ENCODE measurements at regions not wholly inside any gene's neighbourhood (a gene's known extent, or its start where the extent isn't known, plus 50 kb on each side); places are given as distances from the start of the nearest gene placed in this dataset.

DNA sequence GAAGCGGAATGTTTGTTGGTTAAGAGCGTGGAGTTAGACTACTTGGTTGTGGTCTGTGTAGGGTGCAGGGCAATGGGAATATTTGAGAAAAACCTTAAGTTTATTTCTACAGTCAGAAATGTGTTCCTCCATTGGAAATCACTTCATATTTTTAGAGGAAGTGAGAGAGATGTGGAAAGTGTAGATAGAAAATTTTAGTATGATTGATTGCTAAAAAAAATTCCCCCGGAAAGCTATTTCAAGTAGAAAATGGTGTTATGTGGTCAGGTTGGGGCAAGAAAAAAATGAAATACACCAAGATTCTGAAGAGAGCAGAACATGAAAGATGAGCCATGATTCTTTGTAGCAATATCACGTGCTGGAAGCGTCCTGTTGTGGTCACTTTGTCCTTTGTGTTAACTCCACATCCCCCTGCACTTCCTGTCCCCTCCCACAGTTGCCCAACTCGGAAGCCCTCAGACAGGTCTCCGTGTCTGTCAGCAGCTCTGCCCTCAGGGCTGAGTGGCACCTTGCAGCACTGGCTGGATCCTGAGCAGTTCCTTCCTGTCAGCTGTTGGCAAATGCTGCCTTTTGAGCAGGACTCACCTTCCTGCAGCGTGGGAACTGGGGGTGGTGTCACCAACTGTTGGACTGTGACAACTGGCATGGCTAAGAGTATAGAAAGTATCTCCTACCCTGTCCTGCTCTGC is 137.5 kb upstream of the SLC24A3 start:
- DNase-seq (ENCODE audit: insufficient read length, low spot score) (no peak), FAIRE-seq (no peak)
- no peak for TF ChIP-seq POLR2A (IDR thresholded peaks at IDR 0.05; ENCODE audit: low read depth, low read length)

DNA sequence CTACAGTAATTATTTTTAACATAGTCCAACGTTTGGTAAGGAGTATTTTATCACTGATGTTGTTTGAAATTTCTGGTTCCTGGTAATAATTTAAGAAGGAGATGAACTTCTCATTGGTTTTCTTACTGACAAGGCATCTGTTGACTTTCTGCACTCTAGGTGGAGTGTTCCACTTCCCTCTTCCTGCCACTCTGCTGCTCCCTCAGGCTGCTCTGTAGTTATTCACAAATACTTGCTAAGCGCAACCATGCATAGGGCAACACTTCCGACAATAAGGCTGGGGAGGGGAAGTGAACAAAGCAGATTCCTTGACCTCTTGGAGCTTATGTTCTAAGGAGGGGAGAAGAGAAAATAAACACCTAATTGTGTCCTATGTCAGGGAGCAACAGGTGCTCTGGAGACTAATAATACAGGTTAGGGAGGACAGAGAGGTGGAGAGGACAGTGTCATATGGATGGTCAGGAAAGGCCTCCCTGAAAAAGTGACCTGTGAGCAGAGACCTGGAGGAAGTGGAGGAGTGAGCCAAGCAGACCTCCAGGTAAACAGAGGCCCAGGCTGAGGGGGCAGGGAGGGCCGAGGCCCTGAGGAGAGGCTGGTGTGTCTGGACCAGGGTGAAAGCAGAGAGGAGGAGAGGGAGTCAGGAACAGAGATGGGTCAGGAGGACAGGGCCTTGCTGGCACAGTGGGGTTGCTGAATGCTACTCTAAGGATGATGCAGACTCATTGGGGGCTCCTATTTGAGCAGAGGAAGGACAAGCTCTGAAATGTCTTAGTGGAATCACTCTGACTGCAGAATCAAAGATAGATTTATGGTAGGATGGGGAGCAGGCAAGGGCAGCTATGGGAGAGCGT is 134.8 kb upstream of the SLC24A3 start:
- FAIRE-seq (no peak), DNase-seq (ENCODE audit: insufficient read length, low spot score) (no peak)
- TF ChIP-seq POLR2A (IDR thresholded peaks at IDR 0.05; ENCODE audit: low read depth, low read length): no peak

DNA sequence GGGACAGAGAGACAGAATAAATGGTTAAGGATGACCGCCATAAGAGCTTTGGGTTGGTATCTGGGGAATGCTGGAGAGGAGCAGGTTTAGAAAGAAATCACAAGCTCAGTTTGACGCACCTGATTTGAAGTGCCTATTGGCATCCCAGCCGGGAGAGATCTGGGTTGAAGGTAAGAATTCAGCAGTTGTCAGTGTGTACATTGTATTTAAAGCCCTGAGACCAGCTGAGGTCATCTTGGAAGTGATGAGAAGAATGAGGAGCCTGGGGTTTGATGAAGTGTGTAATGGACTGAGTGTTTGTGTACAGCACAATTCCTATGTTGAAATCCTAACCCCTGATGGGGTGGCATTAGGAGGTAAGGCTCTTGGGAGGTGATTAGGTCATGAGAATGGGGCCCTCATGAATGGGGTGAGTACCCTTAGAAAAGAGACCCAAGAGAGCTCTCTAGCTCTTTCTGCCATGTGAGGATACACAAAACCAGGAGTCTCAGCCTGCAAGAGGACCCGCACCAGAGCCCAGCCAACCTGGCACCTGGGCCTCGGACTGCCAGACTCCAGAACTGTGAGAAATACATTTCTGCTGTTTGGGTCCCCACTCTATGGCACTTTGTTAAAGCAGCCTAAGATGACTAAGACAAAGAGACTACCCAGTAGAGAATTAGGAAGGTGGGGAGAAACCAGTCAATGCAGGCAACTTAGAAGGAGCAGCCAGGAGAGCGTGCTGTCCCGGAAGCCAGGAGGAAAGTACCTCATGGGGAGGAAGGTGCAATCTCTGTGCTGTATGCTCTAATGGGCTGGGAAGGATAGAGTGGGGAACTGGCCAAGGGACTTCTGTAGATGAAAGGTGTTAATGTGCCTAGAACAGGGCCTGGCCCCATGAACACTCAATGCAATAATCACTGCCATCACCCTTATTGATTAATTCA is 133.7 kb upstream of the SLC24A3 start:
- TF ChIP-seq POLR2A (IDR thresholded peaks at IDR 0.05; ENCODE audit: low read depth, low read length): no peak
- no peak for FAIRE-seq
- DNase-seq (ENCODE audit: insufficient read length, low spot score): no peak

DNA sequence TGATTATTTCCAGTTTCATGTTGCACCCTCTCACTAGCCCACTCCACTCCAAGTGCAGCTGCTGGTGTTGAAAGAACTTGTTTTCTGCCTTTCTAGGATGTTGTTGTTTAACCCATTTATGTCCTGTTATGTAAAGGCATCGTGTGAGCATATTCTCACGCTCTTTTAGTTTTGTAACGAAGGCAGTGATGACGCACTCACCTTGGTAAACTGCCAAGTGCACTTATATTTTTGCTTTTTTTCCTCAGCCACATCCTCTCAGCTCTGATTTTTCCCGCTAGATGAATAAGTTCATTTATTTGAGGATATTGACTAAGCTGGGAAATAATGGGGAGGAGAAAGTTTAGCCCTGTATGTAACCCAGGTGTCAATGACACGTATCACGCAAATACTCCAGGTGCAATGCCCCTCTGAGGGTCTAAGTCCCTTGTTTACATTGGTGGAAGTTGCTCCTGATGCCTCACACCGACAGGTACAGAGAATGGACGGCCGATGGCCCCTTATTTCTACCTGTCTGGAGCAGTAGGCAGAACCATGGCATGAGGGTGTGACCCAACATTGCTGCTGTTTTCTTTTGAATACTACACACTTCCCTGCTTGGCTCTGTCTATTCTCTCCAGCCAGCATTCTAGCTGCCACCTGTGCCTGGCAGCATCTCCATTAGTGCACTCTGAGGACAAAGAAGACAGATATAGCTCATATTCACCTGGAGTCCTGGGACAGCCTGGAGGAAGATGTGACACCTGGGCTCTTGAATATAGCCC is 132.7 kb upstream of the SLC24A3 start:
- TF ChIP-seq POLR2A (IDR thresholded peaks at IDR 0.05; ENCODE audit: low read depth, low read length): no peak
- no peak for FAIRE-seq
- DNase-seq (ENCODE audit: insufficient read length, low spot score): no peak

DNA sequence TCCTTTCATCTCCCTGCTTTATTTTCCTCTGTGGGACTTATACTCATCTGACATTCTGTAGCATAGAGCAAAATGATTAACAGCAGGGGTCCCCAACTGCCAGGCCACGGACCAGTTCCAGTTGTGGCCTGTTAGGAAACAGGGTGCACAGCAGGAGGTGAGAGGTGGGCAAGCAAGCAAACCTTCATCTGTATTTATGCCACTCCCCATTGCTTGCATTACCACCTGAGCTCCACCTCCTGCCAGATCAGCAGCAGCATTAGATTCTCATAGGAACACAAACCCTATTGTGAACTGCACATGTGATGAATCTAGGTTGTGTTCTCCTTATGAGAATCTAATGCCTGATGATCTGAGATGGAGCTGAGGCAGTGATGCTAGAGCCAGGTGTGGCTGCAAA is 130.5 kb upstream of the SLC24A3 start:
- FAIRE-seq: no peak
- DNase-seq (ENCODE audit: insufficient read length, low spot score): no peak
- no peak for TF ChIP-seq POLR2A (IDR thresholded peaks at IDR 0.05; ENCODE audit: low read depth, low read length)

DNA sequence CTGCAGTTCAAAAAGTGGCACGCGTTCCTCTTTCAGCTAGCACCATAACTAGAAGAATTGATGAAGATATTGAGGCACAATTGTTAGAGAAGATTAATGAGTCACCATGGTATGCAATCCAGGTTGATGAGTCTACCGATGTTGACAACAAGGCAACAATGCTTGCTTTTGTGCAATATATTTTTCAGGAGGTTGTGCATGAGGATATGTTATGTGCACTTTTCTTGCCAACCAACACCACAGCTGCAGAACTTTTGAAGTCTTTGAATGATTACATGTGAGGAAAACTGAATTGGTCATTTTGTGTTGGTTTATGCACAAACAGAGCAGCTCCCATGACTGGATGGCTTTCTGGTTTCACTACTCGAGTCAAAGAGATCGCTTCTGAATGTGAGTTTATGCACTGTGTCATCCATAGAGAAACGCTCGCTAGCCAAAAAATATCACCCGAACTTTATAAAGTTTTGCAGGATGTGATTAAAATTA is 129.3 kb upstream of the SLC24A3 start:
- DNase-seq (ENCODE audit: insufficient read length, low spot score): no peak
- FAIRE-seq: no peak
- TF ChIP-seq POLR2A (IDR thresholded peaks at IDR 0.05; ENCODE audit: low read depth, low read length): no peak

DNA sequence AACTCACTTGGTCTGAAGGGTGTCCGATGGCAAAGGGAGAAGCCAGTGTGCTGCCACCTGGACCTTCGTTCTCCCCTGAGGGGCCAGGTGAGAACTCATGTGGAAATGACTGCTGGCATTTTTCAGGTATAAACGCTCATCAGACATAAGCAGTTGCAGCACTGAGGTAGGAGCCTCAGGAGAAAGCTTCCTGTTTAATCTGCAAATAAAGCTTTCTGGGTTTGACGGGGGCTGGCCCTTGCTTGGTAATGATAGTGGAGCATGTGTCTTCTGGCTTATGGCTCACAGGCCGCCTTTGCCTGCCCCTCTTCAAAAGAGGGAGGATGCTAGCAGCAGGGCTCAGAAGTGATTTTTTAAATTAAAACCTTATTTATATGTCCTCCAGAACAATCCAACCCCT is 122.1 kb upstream of the SLC24A3 start:
- DNase-seq (ENCODE audit: insufficient read length, low spot score) (no peak), FAIRE-seq (no peak)
- no peak for TF ChIP-seq POLR2A (IDR thresholded peaks at IDR 0.05; ENCODE audit: low read depth, low read length)

DNA sequence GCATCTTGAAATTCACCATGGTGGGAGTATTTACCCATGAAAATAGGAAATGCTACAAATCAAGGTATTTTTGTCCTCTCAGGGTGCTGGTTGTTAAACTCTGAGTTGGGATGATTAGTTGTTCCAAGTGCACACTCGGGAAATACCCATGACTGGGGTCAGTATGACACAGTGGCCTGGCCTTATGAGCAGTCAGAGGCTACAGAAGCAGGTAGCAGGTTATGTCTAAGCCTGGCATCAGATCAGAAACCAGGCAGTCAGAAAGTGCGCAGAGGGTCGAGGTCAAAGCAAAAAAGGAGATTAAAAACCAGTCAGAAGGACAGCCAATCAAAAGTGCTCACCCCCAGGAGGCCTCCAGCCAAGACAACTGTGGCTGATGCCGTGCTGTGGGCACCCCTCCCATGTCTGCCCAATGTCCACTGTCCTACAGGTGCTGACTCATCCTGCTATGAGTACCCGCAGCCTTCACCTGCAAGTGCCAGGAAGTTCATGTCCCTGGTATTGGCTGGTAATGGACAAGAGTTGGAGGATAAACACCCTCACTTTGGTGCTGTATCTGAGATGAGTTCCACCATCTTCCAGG is 117.4 kb upstream of the SLC24A3 start:
- DNase-seq (ENCODE audit: insufficient read length, low spot score) (no peak), FAIRE-seq (no peak)
- no peak for TF ChIP-seq POLR2A (IDR thresholded peaks at IDR 0.05; ENCODE audit: low read depth, low read length)

DNA sequence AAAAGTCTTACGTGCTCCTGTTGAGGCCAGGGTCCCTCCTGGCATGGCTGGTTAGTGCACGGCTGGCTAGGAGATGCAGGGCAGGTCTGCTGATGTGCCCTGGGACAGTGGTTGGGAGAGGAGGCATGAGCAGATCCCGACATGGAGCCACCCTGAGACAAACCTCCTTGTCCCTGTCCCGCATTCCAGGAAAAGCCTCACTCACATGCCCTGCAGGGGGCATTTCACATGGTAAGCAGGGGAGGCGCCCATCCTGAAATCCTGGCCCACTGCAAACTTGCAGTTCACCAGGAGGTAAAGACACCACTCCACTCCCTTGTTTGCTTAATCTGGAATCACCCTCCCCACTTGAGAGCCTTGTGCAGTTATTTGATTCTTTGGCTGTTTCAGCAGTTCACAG is 116.7 kb upstream of the SLC24A3 start:
- DNase-seq (ENCODE audit: insufficient read length, low spot score) (no peak), FAIRE-seq (no peak)
- no peak for TF ChIP-seq POLR2A (IDR thresholded peaks at IDR 0.05; ENCODE audit: low read depth, low read length)

DNA sequence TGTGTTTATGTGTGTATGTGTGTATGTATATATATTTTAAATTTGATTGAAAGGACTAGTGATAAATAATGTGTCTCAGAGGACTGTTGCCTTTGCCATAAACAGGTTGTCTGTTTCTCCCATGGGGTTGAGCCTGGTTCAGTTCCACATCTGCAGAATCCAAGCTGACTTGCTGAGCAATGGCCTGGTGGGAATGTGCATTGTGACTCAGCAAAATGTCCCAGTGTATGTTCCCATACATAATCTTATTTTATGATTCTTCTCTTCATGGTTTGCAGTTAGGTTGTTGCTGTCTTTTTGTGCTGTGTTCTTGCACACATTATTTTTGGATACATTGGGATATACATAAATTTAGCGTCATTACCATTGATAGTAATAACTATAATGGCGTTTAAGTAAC is 115.6 kb upstream of the SLC24A3 start:
- no peak for TF ChIP-seq POLR2A (IDR thresholded peaks at IDR 0.05; ENCODE audit: low read depth, low read length)
- FAIRE-seq: no peak
- no peak for DNase-seq (ENCODE audit: insufficient read length, low spot score)

DNA sequence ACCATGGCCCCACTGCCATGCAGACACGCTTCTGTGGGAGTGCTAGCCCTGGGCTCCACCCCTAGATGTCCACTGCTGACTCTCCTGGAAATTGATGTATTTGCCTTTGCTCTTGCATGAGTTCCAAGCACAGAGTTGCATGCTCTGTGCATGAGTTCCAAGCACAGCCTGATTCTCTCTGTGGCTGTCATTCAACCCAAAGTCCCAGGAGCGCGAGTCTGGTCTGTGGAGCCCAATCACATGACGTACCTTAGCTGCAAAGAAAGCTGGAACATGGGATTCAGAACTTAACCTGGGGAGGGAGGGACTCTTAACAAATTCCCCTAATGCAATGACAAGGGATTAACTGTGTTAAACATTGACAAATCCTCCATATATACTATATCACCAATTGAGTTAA is 114.3 kb upstream of the SLC24A3 start:
- no peak for TF ChIP-seq POLR2A (IDR thresholded peaks at IDR 0.05; ENCODE audit: low read depth, low read length)
- FAIRE-seq: no peak
- no peak for DNase-seq (ENCODE audit: insufficient read length, low spot score)

DNA sequence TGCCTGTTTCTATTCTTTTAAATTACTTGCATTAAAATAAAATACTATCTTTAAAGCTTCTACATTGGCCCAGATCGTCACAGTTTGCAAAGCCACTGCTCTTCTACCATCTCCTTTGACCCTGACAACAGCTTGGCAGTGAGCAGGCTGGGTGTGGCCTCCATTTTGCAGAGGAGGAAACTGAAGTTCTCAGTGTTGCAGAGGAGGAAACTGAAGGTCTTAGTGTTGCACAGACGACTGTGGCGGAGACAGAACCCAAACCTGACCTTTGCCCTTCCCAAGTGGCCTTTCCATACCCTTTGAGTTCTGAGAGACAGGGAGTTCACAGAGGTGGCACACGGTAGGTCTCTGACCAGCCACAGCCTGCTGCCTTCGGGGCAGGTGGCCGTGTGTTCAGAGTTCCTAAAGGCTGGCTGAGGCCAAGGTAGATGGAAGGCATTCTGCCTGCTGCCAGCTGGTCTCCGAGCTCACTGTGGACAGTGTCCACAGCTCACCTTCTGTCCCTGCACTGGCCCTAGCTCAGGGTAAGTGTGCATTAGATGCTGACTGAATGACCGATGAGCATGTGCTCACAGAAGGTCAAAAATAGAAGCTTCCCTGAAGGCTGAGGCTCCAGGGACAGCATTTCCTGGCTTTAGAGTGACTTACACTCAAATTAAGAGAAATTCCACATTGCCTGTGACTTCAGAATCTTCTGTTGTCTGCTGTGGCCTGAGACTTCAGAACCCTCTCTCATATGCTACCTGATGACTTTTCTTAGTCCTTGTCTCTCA is 113.5 kb upstream of the SLC24A3 start:
- DNase-seq (ENCODE audit: insufficient read length, low spot score): no peak
- FAIRE-seq: no peak
- no peak for TF ChIP-seq POLR2A (IDR thresholded peaks at IDR 0.05; ENCODE audit: low read depth, low read length)
